Esophagus squamous epithelium (tissue), 5 donors: ENCODE measurements at regions not wholly inside any gene's neighbourhood (a gene's known extent, or its start where the extent isn't known, plus 50 kb on each side); places are given as distances from the start of the nearest gene placed in this dataset.
A peak's percentile ranks its signal among the peaks of the same experiment; 100 is the strongest.

Experiments
- DNase-seq: peaks from one replicate; lab custom pipeline; 2025; lab: John Stamatoyannopoulos, UW
- H3K27ac ChIP-seq, 4 donors: fragments of 200-600 bp; sonication (generic); one replicate each; pipeline ENCODE4 v1.5.1; 2016 to 2019; ENCODE audit warnings: mild to moderate bottlenecking in 1 of 4
- H3K27me3 ChIP-seq, 4 donors: fragments of 200-600 bp; sonication (generic); 1 replicate in 3 of 4; 2 replicates in 1 of 4; pipeline versions ENCODE4 v1.5.1 to v1.6.0; 2017 to 2021; ENCODE audit warnings: antibody characterized with exemption in 1 of 4
- H3K36me3 ChIP-seq, 3 donors: fragments of 200-600 bp; sonication (generic); one replicate each; pipeline ENCODE4 v1.5.1; 2016 to 2019
- H3K4me1 ChIP-seq, 3 donors: fragments of 200-600 bp; sonication (generic); one replicate each; pipeline ENCODE4 v1.5.1; 2017 to 2019
- H3K4me3 ChIP-seq, 4 donors: fragments of 200-600 bp; sonication (generic); 1 replicate in 3 of 4; 2 replicates in 1 of 4; pipeline ENCODE4 v1.5.1; 2016 to 2019; ENCODE audit warnings: mild to moderate bottlenecking in 2 of 4, moderate library complexity in 1 of 4
- H3K9me3 ChIP-seq, 3 donors: fragments of 200-600 bp; sonication (generic); one replicate each; pipeline ENCODE4 v1.5.1; 2016 to 2019
- POLR2A ChIP-seq, 4 donors: fragments of 450-650 bp; IDR thresholded peaks; one replicate each; pipeline ENCODE4 v1.6.1; 2017; ENCODE audit warnings: antibody characterized with exemption in 4 of 4, mild to moderate bottlenecking in 4 of 4, moderate library complexity in 3 of 4
- WGBS, 2 donors: methylation state at CpG; one replicate each; pipeline ENCODE4 v1.1.5; 2018; 5-methylcytosine and 5-hydroxymethylcytosine counted together
- intact Hi-C: fragments of 100-400 bp; cut with DNase I; formaldehyde crosslinking; loops from one replicate; pipeline ENCODE4 v1.15.0; 2022
- TF ChIP-seq, protein P1 (sequence below), 6 experiments: fragments of 450-650 bp in 4 of 6; fragments of 200-600 bp in 2 of 6; sonication (generic) in 2 of 6; IDR thresholded peaks; one replicate each; pipeline ENCODE4 v1.5.1; 2016 to 2019; ENCODE audit warnings: antibody characterized with exemption in 6 of 6, mild to moderate bottlenecking in 4 of 6, moderate library complexity in 4 of 6
- donor health status: DM: yes; HTN: yes; CAD: no.

- H3K4me3 ChIP-seq, result no peak overlapping the region
- intact Hi-C loops, result no loop called here
- WGBS, 2 donors, result 86 to 89% methylated on average over 7 to 8 of the region's 8 CpGs
- no peaks in the 10 kb centered on the region for H3K27me3 ChIP-seq
- peak overlapping the region in 2 of 4 donors; percentile 49 to 66 for H3K27ac ChIP-seq
- peaks cover 3 to 15% (median 8%) of the 10 kb centered on the region in 3 donors for H3K4me1 ChIP-seq
- TF ChIP-seq, protein P1, sequence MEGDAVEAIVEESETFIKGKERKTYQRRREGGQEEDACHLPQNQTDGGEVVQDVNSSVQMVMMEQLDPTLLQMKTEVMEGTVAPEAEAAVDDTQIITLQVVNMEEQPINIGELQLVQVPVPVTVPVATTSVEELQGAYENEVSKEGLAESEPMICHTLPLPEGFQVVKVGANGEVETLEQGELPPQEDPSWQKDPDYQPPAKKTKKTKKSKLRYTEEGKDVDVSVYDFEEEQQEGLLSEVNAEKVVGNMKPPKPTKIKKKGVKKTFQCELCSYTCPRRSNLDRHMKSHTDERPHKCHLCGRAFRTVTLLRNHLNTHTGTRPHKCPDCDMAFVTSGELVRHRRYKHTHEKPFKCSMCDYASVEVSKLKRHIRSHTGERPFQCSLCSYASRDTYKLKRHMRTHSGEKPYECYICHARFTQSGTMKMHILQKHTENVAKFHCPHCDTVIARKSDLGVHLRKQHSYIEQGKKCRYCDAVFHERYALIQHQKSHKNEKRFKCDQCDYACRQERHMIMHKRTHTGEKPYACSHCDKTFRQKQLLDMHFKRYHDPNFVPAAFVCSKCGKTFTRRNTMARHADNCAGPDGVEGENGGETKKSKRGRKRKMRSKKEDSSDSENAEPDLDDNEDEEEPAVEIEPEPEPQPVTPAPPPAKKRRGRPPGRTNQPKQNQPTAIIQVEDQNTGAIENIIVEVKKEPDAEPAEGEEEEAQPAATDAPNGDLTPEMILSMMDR (IDR thresholded peaks at IDR 0.05), result no peak
- no peak for TF ChIP-seq POLR2A (IDR thresholded peaks at IDR 0.05)
- no peaks in the 10 kb centered on the region for H3K9me3 ChIP-seq
- H3K36me3 ChIP-seq, result no peaks in the 10 kb centered on the region
- no peak for DNase-seq
Observed at GRCh38 chr3:64916192-64916798, 228.5 kb upstream of the ADAMTS9 start.

DNA sequence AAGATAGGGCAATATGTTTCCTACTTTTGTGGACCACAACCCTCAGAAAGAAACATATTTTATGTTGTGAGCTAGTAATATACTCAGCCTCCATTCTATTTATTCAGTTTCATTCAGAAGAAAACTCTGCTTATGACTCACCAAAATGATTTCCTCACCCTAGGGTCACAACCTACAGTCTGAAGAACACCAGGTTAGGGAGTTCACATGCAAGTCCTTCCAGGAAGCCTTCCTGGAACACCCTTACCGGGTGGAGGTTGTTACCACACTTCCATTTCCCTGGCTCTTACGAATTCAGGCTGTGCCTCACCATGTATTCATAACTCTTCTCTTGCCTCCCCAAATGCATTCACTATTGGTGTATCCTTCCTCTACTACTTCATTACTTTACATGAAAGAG lies 228.0 kb upstream of the ADAMTS9 start:
- Histone ChIP-seq H3K4me1 (peaks cover 3 to 15% (median 8%) of the 10 kb centered on the region in 3 donors), H3K9me3 (no peaks in the 10 kb centered on the region), H3K36me3 (no peaks in the 10 kb centered on the region), H3K4me3 (no peak overlapping the region), H3K27me3 (no peaks in the 10 kb centered on the region), H3K27ac (peak overlapping the region in 2 of 4 donors; percentile 49 to 66)
- intact Hi-C loops, result no loop called here
- no peak for TF ChIP-seq POLR2A (IDR thresholded peaks at IDR 0.05)
- TF ChIP-seq, protein P1 (IDR thresholded peaks at IDR 0.05), result no peak
- WGBS, 2 donors, result 20 to 26% methylated on average over 2 of the region's 2 CpGs
- DNase-seq, result no peak

- Histone ChIP-seq H3K4me3 (no peak overlapping the region), H3K9me3 (no peaks in the 10 kb centered on the region), H3K27ac (no peak overlapping the region), H3K27me3 (no peaks in the 10 kb centered on the region), H3K4me1 (peaks cover 3 to 16% (median 8%) of the 10 kb centered on the region in 3 donors), H3K36me3 (no peaks in the 10 kb centered on the region)
- DNase-seq, result no peak
- intact Hi-C loops, result no loop called here
- TF ChIP-seq, protein P1 (IDR thresholded peaks at IDR 0.05), result no peak
- no peak for TF ChIP-seq POLR2A (IDR thresholded peaks at IDR 0.05)
- 73 to 88% methylated on average over 4 of the region's 4 CpGs for WGBS, 2 donors
Observed at GRCh38 chr3:64913515-64913914, 225.7 kb upstream of the ADAMTS9 start.

- H3K27ac ChIP-seq, result no peak overlapping the region
- no peaks in the 10 kb centered on the region for H3K27me3 ChIP-seq
- TF ChIP-seq, protein P1 (IDR thresholded peaks at IDR 0.05), result no peak
- TF ChIP-seq POLR2A (IDR thresholded peaks at IDR 0.05), result no peak
- no peak for DNase-seq
- no peaks in the 10 kb centered on the region for H3K9me3 ChIP-seq
- no peak overlapping the region for H3K4me3 ChIP-seq
- intact Hi-C loops, result no loop called here
- no peaks in the 10 kb centered on the region for H3K36me3 ChIP-seq
- WGBS, 2 donors, result 49 to 67% methylated on average over 2 of the region's 2 CpGs
- H3K4me1 ChIP-seq, result peaks cover under 1 to 20% (median 5%) of the 10 kb centered on the region in 3 donors
Observed at GRCh38 chr3:64911138-64911537, 223.3 kb upstream of the ADAMTS9 start.

- H3K9me3 ChIP-seq, result no peaks in the 10 kb centered on the region
Observed at GRCh38 chr3:64909757-64910467, 222.1 kb upstream of the ADAMTS9 start.

More at GRCh38 chr3:64909757-64910467, 222.1 kb upstream of the ADAMTS9 start:
- no peak for TF ChIP-seq POLR2A (IDR thresholded peaks at IDR 0.05)
- TF ChIP-seq, protein P1 (IDR thresholded peaks at IDR 0.05), result no peak
- H3K27me3 ChIP-seq, result no peaks in the 10 kb centered on the region
- no peak overlapping the region for H3K4me3 ChIP-seq
- intact Hi-C loops, result no loop called here
- H3K36me3 ChIP-seq, result no peaks in the 10 kb centered on the region
- WGBS, 2 donors, result 78 to 85% methylated on average over 3 to 4 of the region's 4 CpGs
- DNase-seq, result no peak
- no peak overlapping the region for H3K27ac ChIP-seq
- H3K4me1 ChIP-seq, result peaks cover 0 to 9% (median 0%) of the 10 kb centered on the region in 3 donors
